ENCODE measurements at regions not wholly inside any gene's neighbourhood (a gene's known extent, or its start where the extent isn't known, plus 50 kb on each side); places are given as distances from the start of the nearest gene placed in this dataset.

DNA sequence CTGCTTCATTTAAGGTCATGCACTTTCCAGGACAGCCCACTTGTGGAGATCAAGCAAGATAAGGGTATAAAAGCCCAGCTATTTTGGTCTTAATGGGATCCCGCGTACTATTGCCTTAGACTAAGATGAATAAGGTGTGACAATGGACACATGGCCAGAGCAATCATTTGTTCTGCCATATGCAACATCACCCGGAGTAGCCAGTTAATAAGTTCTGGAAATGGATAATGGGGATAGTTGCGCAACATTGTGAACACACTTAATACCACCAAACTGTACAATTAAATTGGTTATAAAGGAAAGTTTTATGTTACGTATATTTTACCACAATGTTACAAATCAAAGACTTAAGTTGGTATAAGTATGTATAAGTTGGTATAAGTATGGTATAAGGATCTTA, 674.5 kb downstream of the HDGFL1 start:
- DNase-seq, result no peak
- H3K4me3 ChIP-seq, result no peak overlapping the region
- H3K36me3 ChIP-seq, result no peaks in the 10 kb centered on the region
- ATAC-seq, result no peak
- intact Hi-C loops (cut with DNase I), result loop anchor here in 1 of 10 donors (5.0 kb wide), 1 partner anchor 207 kb away; no protein-coding TSS in a partner anchor
- H3K9me3 ChIP-seq, result no peaks in the 10 kb centered on the region
- no peak overlapping the region for H3K27ac ChIP-seq
- WGBS, 2 donors, result 66 to 80% methylated on average over 5 of the region's 5 CpGs
- H3K4me1 ChIP-seq, result no peaks in the 10 kb centered on the region
- H3K27me3 ChIP-seq, result no peaks in the 10 kb centered on the region
- TF ChIP-seq, protein P1, sequence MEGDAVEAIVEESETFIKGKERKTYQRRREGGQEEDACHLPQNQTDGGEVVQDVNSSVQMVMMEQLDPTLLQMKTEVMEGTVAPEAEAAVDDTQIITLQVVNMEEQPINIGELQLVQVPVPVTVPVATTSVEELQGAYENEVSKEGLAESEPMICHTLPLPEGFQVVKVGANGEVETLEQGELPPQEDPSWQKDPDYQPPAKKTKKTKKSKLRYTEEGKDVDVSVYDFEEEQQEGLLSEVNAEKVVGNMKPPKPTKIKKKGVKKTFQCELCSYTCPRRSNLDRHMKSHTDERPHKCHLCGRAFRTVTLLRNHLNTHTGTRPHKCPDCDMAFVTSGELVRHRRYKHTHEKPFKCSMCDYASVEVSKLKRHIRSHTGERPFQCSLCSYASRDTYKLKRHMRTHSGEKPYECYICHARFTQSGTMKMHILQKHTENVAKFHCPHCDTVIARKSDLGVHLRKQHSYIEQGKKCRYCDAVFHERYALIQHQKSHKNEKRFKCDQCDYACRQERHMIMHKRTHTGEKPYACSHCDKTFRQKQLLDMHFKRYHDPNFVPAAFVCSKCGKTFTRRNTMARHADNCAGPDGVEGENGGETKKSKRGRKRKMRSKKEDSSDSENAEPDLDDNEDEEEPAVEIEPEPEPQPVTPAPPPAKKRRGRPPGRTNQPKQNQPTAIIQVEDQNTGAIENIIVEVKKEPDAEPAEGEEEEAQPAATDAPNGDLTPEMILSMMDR (IDR thresholded peaks at IDR 0.05), result no peak

DNA sequence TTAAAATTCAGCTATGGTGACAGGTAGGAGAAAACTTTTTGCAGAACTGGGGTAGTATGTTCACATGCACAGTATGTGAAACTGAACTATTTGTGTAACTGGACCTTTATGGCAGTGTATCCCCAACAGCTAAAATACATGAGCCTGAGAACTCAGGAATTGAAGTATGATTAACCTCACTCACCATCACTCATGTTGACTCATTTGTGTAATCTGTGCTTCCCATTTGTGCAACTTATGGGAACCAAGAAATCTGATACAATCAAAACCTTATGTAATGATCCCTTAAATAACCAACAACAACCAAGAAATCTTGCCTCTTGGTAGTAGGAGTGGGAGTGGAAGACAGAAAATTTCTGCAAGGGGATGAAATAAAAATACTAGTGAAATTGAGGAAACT, 674.9 kb downstream of the HDGFL1 start:
- H3K36me3 ChIP-seq, result no peaks in the 10 kb centered on the region
- TF ChIP-seq, protein P1 (IDR thresholded peaks at IDR 0.05), result no peak
- no peak for ATAC-seq

DNA sequence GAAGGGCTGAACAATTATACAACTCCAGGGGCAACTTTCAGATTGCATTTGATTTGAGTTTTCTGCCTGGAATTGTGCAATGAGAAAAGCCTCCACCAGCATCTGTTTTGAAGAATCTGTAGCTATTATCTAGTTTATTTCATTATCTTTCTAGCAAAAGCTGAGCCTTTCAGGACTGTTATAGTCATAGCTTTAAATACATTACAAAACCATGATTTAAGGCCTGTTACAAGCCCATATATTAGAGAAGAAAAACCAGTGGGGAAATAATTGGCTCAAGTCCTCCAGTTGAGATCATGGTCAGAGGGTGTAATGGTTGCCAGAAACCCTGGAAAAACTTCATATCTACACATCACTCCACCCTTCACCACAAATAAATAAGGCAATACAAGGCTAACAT, 676.2 kb downstream of the HDGFL1 start:
- TF ChIP-seq, protein P1 (IDR thresholded peaks at IDR 0.05), result no peak
- H3K4me3 ChIP-seq, result no peak overlapping the region
- no peak overlapping the region for H3K27ac ChIP-seq
- no peak for DNase-seq
- H3K4me1 ChIP-seq, result no peaks in the 10 kb centered on the region
- intact Hi-C loops (cut with DNase I), result no loop called here
- H3K36me3 ChIP-seq, result no peaks in the 10 kb centered on the region
- no peaks in the 10 kb centered on the region for H3K27me3 ChIP-seq
- ATAC-seq, result no peak
- no peaks in the 10 kb centered on the region for H3K9me3 ChIP-seq

More for the DNA sequence above, 674.9 kb downstream of the HDGFL1 start:
- DNase-seq, result no peak
- Histone ChIP-seq H3K4me1 (no peaks in the 10 kb centered on the region), H3K4me3 (no peak overlapping the region), H3K9me3 (no peaks in the 10 kb centered on the region), H3K27ac (no peak overlapping the region), H3K27me3 (no peaks in the 10 kb centered on the region)
- intact Hi-C loops (cut with DNase I), result loop anchor here in 1 of 10 donors (5.0 kb wide), 1 partner anchor 207 kb away; no protein-coding TSS in a partner anchor

DNA sequence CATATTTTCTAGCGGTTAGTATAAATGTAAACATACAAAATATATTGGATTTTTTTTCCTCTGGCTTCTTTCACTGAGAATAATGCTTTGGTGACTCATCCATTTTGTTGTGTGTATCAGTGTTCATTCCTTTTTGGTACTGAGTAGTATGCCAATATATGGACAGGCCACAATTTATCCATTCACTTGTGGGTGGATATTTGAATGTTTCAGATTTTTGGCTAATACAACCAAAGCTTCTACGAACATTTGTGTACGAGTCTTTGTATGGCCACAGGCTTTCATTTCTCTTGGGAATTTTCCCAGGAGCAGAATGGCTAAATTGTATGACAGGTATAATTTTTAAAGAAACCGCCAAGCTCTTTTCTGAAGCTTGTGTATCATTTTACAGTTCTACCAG, 677.5 kb downstream of the HDGFL1 start:
- TF ChIP-seq, protein P1 (IDR thresholded peaks at IDR 0.05), result no peak
- intact Hi-C loops (cut with DNase I), result no loop called here
- no peaks in the 10 kb centered on the region for H3K9me3 ChIP-seq
- no peak overlapping the region for H3K4me3 ChIP-seq
- no peaks in the 10 kb centered on the region for H3K36me3 ChIP-seq
- H3K27me3 ChIP-seq, result no peaks in the 10 kb centered on the region
- ATAC-seq (no peak), DNase-seq (no peak)
- no peaks in the 10 kb centered on the region for H3K4me1 ChIP-seq
- 89 to 92% methylated on average over 4 of the region's 4 CpGs for WGBS, 2 donors
- no peak overlapping the region for H3K27ac ChIP-seq

DNA sequence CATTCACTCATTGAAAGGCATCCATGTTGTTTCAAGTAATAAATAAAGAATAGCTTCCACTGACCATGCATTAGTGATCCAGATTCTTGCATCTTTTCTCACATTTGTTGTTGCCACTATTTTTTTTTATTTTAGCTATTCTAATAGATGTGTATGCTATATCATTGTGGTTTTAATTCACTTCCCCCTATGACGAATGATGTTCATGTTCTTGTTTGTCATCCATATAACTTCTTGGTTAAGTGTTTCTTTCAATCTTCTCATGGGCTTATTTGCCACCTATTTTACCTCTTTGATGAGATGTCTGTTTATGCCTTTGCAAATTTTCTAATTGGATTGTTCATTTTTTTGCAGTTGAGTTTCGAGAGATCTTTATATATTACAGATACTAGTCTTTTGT, 681.2 kb downstream of the HDGFL1 start:
- WGBS, 2 donors, result 97% methylated on average over 2 of the region's 2 CpGs
- intact Hi-C loops (cut with DNase I), result no loop called here
- no peaks in the 10 kb centered on the region for H3K36me3 ChIP-seq
- H3K27ac ChIP-seq, result no peak overlapping the region
- ATAC-seq (no peak), DNase-seq (no peak)
- no peaks in the 10 kb centered on the region for H3K27me3 ChIP-seq
- TF ChIP-seq, protein P1 (IDR thresholded peaks at IDR 0.05), result no peak
- H3K4me3 ChIP-seq, result no peak overlapping the region
- H3K9me3 ChIP-seq, result peaks cover 0 to 15% (median 0%) of the 10 kb centered on the region in 11 donors
- no peaks in the 10 kb centered on the region for H3K4me1 ChIP-seq
